GM12878 (cell line): ENCODE measurements at regions not wholly inside any gene's neighbourhood (a gene's known extent, or its start where the extent isn't known, plus 50 kb on each side); places are given as distances from the start of the nearest gene placed in this dataset.

Experiments used
- ATAC-seq: fragments of 200-7000 bp; cut with Tn5 transposase; 3 replicates; pipeline ENCODE4 v1.9.1; 2020; ENCODE audit warnings: mild to moderate bottlenecking, moderate library complexity
- BruUV-seq: library from RNA; stranded (reverse); fragments of 400-500 nt; replicated peaks from 2 replicates; lab custom pipeline; 2021; lab: Mats Ljungman, UMichigan
- CTCF ChIA-PET: fragments of 300-600 bp; sonication (Branson Sonifier 250); formaldehyde crosslinking; extraction: SDS; loops from one replicate; lab custom pipeline; 2021; ENCODE audit warnings: inconsistent platforms; lab: Yijun Ruan, JAX
- POLR2A ChIA-PET: fragments of 350-600 bp; formaldehyde crosslinking; extraction: SDS; loops from one replicate; lab custom pipeline; 2021; ENCODE audit warnings: inconsistent platforms; lab: Charles Lee
- RAD21 ChIA-PET: fragments of 300-600 bp; sonication (Branson Sonifier 250); formaldehyde crosslinking; loops from one replicate; lab custom pipeline; 2023; ENCODE audit warnings: antibody characterized with exemption; ENCODE audit not compliant: unreplicated experiment; lab: Charles Lee
- SMC1A ChIA-PET: fragments of 300-600 bp; sonication (Branson Sonifier 250); formaldehyde crosslinking; loops from one replicate; lab custom pipeline; 2023; ENCODE audit not compliant: unreplicated experiment, uncharacterized antibody; lab: Charles Lee
- DNase-seq: peaks from one replicate; pipeline ENCODE4 v3.0.0-alpha.2; 2011; ENCODE audit warnings: low read depth, low spot score
- FAIRE-seq: peaks from 3 replicates; lab custom pipeline; 2011; peaks lifted over from hg19 to GRCh38; lab: Jason Lieb, UNC
- H2AFZ ChIP-seq: 2 replicates; pipeline ENCODE4 v1.6.0; 2011; ENCODE audit warnings: low read depth, low read length, control low read depth; ENCODE audit not compliant: control insufficient read depth
- H3K27ac ChIP-seq: 2 replicates; pipeline ENCODE4 v1.5.1; 2011; ENCODE audit warnings: control low read depth; ENCODE audit not compliant: control insufficient read depth, insufficient read depth
- H3K27me3 ChIP-seq, 2 experiments: replicated peaks in 1 of 2; 2 replicates each; pipeline versions ENCODE4 v1.6.0 to v1.6.1; 2011; ENCODE audit warnings: low read length in 1 of 2; ENCODE audit not compliant: control insufficient read depth in 2 of 2, insufficient read depth in 2 of 2
- H3K36me3 ChIP-seq, 2 experiments: 2 replicates each; pipeline ENCODE4 v1.5.1; 2011; ENCODE audit warnings: low read length in 1 of 2; ENCODE audit not compliant: control insufficient read depth in 2 of 2, insufficient read depth in 2 of 2
- H3K4me1 ChIP-seq: 2 replicates; pipeline ENCODE4 v1.6.1; 2011; ENCODE audit warnings: mild to moderate bottlenecking, low read length, moderate library complexity, mixed read lengths; ENCODE audit not compliant: control insufficient read depth, insufficient read depth
- H3K4me2 ChIP-seq: 2 replicates; pipeline ENCODE4 v1.6.0; 2011; ENCODE audit warnings: control low read depth; ENCODE audit not compliant: control insufficient read depth, insufficient read depth
- H3K4me3 ChIP-seq: fragments of 200-600 bp; sonication (generic); 2 replicates; pipeline ENCODE4 v1.5.1; 2016
- H3K79me2 ChIP-seq: 2 replicates; pipeline ENCODE4 v1.6.0; 2011; ENCODE audit warnings: low read length; ENCODE audit not compliant: control insufficient read depth, insufficient read depth
- H3K9ac ChIP-seq: 2 replicates; pipeline ENCODE4 v1.8.0; 2011; ENCODE audit warnings: low read length, control low read depth, mixed read lengths; ENCODE audit not compliant: control insufficient read depth, insufficient read depth
- H3K9me3 ChIP-seq: replicated peaks from 3 replicates; pipeline ENCODE4 v1.5.1; 2011; ENCODE audit warnings: mild to moderate bottlenecking, low read length; ENCODE audit not compliant: control insufficient read depth, insufficient read depth
- H4K20me1 ChIP-seq: 2 replicates; pipeline ENCODE4 v1.6.0; 2011; ENCODE audit not compliant: control insufficient read depth, insufficient read depth
- ZNF274 ChIP-seq: IDR thresholded peaks from one replicate; pipeline ENCODE4 v1.8.0; 2011; ENCODE audit not compliant: insufficient read length, insufficient read depth
- WGBS: methylation state at CpG from one replicate; pipeline ENCODE4 v1.1.6; 2016; ENCODE audit warnings: low lambda C conversion rate; ENCODE audit not compliant: insufficient replicate concordance, insufficient coverage; ENCODE audit errors: missing lambda C conversion rate; 5-methylcytosine and 5-hydroxymethylcytosine counted together
- in situ Hi-C: fragments of 300-500 bp; cut with MboI; formaldehyde crosslinking; loops from 9 replicates; pipeline ENCODE4 v1.14.3; 2018; ENCODE audit warnings: mixed read lengths
- intact Hi-C: fragments of 100-400 bp; cut with micrococcal nuclease; formaldehyde crosslinking; loops from one replicate; pipeline ENCODE4 v1.14.2; 2022; ENCODE audit not compliant: unreplicated experiment
- TF ChIP-seq, protein P1 (sequence below): fragments of 450-650 bp; IDR thresholded peaks from 2 replicates; pipeline ENCODE4 v1.6.1; 2014; ENCODE audit warnings: mild to moderate bottlenecking
- TF ChIP-seq, protein P2 (sequence below): IDR thresholded peaks from 2 replicates; pipeline ENCODE4 v1.6.1; 2011; ENCODE audit warnings: low read depth, mild to moderate bottlenecking, low read length, moderate library complexity, borderline replicate concordance; ENCODE audit errors: extremely low read depth

DNA sequence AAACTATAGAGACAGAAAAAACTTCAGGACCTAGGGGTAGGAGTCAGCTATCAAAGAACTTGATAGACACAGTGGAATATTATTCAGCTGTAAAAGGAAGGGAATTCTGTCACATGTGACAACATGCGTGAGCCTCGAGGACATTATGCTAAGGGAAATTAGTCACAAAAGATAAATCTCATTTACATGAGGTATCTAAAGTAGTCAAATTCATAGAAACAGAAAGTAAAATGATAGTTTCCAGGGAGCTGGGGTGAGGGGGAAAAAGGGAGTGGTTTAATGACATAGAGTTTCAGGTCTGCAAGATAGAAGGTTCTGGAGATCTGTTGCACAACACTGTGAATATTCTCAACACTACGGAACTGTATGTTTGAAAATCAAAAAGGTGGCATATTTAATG lies 50.0 kb upstream of the PRIMA1 start:
- H3K9ac ChIP-seq: no peak overlapping the region
- no peak for DNase-seq
- H3K4me1 ChIP-seq: no peaks in the 10 kb centered on the region
- H3K79me2 ChIP-seq: no peaks in the 10 kb centered on the region
- SMC1A ChIA-PET: no interaction called here
- intact Hi-C loops: no loop called here
- peaks cover 2 to 4% of the 10 kb centered on the region in 2 experiments; a peak in 2 of 4 replicates for H3K27me3 ChIP-seq
- no peaks in the 10 kb centered on the region; the same call in 1 of the 2 replicates for H4K20me1 ChIP-seq
- H3K36me3 ChIP-seq: no peaks in the 10 kb centered on the region
- in situ Hi-C loops: no loop called here
- no peak overlapping the region for H3K4me3 ChIP-seq
- RAD21 ChIA-PET: no interaction called here
- CTCF ChIA-PET: no interaction called here
- 34% methylated on average over 3 of the region's 3 CpGs for WGBS
- no peak overlapping the region for H3K4me2 ChIP-seq
- FAIRE-seq: no peak
- ATAC-seq: no peak
- BruUV-seq: no TSS peak
- TF ChIP-seq, protein P1, sequence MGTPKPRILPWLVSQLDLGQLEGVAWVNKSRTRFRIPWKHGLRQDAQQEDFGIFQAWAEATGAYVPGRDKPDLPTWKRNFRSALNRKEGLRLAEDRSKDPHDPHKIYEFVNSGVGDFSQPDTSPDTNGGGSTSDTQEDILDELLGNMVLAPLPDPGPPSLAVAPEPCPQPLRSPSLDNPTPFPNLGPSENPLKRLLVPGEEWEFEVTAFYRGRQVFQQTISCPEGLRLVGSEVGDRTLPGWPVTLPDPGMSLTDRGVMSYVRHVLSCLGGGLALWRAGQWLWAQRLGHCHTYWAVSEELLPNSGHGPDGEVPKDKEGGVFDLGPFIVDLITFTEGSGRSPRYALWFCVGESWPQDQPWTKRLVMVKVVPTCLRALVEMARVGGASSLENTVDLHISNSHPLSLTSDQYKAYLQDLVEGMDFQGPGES: no peak
- TF ChIP-seq, protein P2, sequence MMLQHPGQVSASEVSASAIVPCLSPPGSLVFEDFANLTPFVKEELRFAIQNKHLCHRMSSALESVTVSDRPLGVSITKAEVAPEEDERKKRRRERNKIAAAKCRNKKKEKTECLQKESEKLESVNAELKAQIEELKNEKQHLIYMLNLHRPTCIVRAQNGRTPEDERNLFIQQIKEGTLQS: no peak
- TF ChIP-seq ZNF274: no peak
- no peak overlapping the region for H3K27ac ChIP-seq
- no peaks in the 10 kb centered on the region for H3K9me3 ChIP-seq
- no peak overlapping the region for H2AFZ ChIP-seq
- POLR2A ChIA-PET: no interaction called here
